Lower lobe of right lung (tissue), 2 donors: ENCODE measurements at regions not wholly inside any gene's neighbourhood (a gene's known extent, or its start where the extent isn't known, plus 50 kb on each side); places are given as distances from the start of the nearest gene placed in this dataset.

Source experiments
- ATAC-seq, 2 donors: fragments of 200-7000 bp; cut with Tn5 transposase; one replicate each; pipeline ENCODE4 v1.9.1; 2020 to 2022; ENCODE audit warnings: mild to moderate bottlenecking in 2 of 2, moderate library complexity in 2 of 2
- DNase-seq: peaks from one replicate; pipeline ENCODE4 v3.0.0-alpha.2; 2020
- H3K27ac ChIP-seq: fragments of 200-600 bp; one replicate; pipeline ENCODE4 v1.8.0; 2022
- H3K27me3 ChIP-seq: fragments of 200-600 bp; one replicate; pipeline ENCODE4 v1.8.0; 2022; ENCODE audit warnings: low read depth
- H3K36me3 ChIP-seq: fragments of 200-600 bp; one replicate; pipeline ENCODE4 v1.8.0; 2022; ENCODE audit warnings: mild to moderate bottlenecking
- H3K4me1 ChIP-seq: fragments of 200-600 bp; one replicate; pipeline ENCODE4 v1.8.0; 2022
- H3K4me3 ChIP-seq: fragments of 200-600 bp; one replicate; pipeline ENCODE4 v1.8.0; 2022; ENCODE audit warnings: mild to moderate bottlenecking
- H3K9me3 ChIP-seq: fragments of 200-600 bp; one replicate; pipeline ENCODE4 v1.8.0; 2022
- intact Hi-C: fragments of 100-400 bp; cut with DNase I; formaldehyde crosslinking; loops from one replicate; pipeline ENCODE4 v1.11.0; 2022
- TF ChIP-seq, protein P1 (sequence below): fragments of 200-600 bp; IDR thresholded peaks from one replicate; pipeline ENCODE4 v1.8.0; 2022; ENCODE audit warnings: antibody characterized with exemption, mild to moderate bottlenecking
- donor health status: DM: no; HTN: yes; CAD: no; lungs with severe emphysema.

DNA sequence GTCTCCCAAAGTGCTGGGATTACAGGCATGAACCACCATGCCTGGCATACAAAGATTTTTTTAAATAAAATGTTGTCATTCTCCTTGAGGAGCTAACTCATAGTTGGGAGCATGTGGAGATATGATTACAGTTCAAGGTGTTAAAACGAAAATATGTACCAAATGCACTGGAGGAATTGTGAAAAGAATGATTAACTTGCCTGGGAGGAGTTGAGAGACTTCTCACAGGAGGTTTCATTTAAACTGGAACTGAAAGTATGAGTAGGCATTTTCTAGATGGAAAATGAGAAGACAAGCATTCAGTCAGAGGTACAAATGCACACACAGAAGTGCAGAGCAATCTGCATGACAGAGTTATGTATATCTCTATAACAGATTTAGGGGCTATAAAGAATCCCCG, 126.6 kb upstream of the PDE1A start:
- no peaks in the 10 kb centered on the region for H3K4me1 ChIP-seq
- no peaks in the 10 kb centered on the region for H3K9me3 ChIP-seq
- no peaks in the 10 kb centered on the region for H3K27me3 ChIP-seq
- no peak overlapping the region for H3K27ac ChIP-seq
- H3K4me3 ChIP-seq: no peak overlapping the region
- TF ChIP-seq, protein P1, sequence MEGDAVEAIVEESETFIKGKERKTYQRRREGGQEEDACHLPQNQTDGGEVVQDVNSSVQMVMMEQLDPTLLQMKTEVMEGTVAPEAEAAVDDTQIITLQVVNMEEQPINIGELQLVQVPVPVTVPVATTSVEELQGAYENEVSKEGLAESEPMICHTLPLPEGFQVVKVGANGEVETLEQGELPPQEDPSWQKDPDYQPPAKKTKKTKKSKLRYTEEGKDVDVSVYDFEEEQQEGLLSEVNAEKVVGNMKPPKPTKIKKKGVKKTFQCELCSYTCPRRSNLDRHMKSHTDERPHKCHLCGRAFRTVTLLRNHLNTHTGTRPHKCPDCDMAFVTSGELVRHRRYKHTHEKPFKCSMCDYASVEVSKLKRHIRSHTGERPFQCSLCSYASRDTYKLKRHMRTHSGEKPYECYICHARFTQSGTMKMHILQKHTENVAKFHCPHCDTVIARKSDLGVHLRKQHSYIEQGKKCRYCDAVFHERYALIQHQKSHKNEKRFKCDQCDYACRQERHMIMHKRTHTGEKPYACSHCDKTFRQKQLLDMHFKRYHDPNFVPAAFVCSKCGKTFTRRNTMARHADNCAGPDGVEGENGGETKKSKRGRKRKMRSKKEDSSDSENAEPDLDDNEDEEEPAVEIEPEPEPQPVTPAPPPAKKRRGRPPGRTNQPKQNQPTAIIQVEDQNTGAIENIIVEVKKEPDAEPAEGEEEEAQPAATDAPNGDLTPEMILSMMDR: no peak
- DNase-seq: no peak
- no peak for ATAC-seq
- no peaks in the 10 kb centered on the region for H3K36me3 ChIP-seq
- intact Hi-C loops: no loop called here

DNA sequence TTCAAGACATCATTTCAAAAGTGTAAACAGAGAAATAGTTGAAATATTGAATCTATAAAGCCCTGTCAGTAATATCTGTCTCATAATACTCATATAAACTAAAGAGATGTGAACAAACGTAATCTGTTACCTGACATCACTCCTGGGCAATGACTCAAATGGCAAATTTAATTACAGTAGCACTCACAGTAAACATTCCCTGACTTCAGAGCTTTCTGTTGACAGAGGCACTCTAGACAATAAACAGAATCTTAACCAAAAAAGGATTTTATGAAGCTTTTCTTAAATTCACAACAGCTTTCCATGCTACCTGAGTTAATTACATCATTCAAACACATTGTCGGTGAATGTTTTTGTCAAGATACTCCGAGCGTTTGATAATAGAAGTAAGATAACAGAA, 128.1 kb upstream of the PDE1A start:
- no peaks in the 10 kb centered on the region for H3K36me3 ChIP-seq
- H3K27me3 ChIP-seq: no peaks in the 10 kb centered on the region
- intact Hi-C loops: no loop called here
- TF ChIP-seq, protein P1: no peak
- H3K27ac ChIP-seq: no peak overlapping the region
- no peaks in the 10 kb centered on the region for H3K9me3 ChIP-seq
- no peak overlapping the region for H3K4me3 ChIP-seq
- ATAC-seq: no peak
- DNase-seq: no peak
- H3K4me1 ChIP-seq: no peaks in the 10 kb centered on the region

DNA sequence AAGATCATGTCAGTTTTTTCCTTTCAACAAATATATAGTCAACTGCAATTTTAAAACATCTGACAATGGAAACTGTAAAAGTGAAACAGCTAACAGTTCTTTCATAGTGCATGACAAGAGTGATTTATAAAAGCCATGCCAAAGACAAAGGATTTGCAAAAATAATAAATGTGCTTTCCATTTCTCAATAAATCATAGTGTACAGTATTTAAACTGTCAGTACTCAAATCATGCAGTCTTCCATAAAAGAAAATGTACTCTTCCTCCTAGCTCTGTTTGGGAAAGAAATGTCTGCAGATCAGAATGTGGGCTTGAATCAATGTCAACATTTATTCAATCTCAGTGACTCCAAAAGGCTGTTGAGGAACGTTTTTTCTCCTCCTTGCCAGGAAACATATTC, 131.7 kb upstream of the PDE1A start:
- TF ChIP-seq, protein P1: no peak
- intact Hi-C loops: no loop called here

DNA sequence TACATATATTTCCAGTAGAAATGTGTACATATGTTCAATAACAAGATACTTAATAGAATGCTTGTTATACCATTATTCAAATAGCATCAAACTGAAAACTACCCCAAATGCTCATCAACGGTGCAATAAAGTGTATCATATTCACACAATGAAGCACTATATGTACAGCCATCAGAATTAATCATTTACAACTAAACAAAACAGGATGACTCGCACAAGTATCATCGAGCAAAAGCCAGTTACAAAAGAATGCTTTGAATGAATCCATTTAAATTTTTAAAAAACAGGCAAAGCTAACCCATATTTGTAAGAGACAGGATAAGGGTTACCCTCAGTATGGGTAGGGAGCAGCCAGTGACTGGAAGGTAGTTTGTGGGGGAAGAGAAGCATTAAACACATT, 132.8 kb upstream of the PDE1A start:
- Histone ChIP-seq H3K4me3 (no peak overlapping the region), H3K9me3 (no peaks in the 10 kb centered on the region), H3K36me3 (no peaks in the 10 kb centered on the region), H3K4me1 (no peaks in the 10 kb centered on the region), H3K27ac (no peak overlapping the region), H3K27me3 (no peaks in the 10 kb centered on the region)
- DNase-seq: no peak
- no peak for ATAC-seq
- intact Hi-C loops: no loop called here
- TF ChIP-seq, protein P1: no peak

More for the DNA sequence above, 131.7 kb upstream of the PDE1A start:
- H3K9me3 ChIP-seq: no peaks in the 10 kb centered on the region
- H3K36me3 ChIP-seq: no peaks in the 10 kb centered on the region
- no peak for DNase-seq
- H3K4me1 ChIP-seq: no peaks in the 10 kb centered on the region
- no peak overlapping the region for H3K27ac ChIP-seq
- no peak for ATAC-seq
- H3K27me3 ChIP-seq: no peaks in the 10 kb centered on the region
- no peak overlapping the region for H3K4me3 ChIP-seq

DNA sequence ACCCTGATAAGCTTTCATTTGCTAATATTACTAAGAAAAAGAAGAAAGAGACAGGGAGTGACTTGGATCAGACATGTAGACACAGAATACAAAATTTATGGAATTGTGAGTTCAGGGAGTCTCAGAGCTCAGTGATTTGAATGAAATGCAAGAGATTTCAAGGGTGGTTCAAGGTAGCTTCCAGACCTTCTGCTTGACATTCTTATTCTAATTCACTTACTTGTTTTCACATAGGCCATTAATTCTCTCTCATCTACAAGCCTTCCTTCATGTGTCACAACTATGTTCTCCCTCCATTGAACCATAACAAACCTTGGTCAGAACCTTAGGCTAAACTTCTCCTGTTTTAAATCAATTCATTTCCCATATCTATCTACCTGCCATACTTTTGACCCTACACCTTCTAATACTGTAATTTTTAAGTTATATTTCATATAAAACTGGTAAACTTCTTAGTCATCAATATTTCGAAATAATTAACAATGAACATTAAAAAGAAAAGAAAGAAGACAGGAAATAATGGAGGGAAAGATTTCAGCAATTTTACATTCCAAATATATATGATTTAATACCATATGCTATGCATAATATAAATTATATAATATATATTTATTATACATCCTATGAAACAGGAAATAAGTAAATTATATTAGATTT, 139.2 kb upstream of the PDE1A start:
- no peak overlapping the region for H3K4me3 ChIP-seq
- intact Hi-C loops: no loop called here
- ATAC-seq (no peak), DNase-seq (no peak)
- TF ChIP-seq, protein P1: no peak
- no peaks in the 10 kb centered on the region for H3K4me1 ChIP-seq
- H3K27ac ChIP-seq: no peak overlapping the region
- H3K27me3 ChIP-seq: no peaks in the 10 kb centered on the region
- no peaks in the 10 kb centered on the region for H3K9me3 ChIP-seq
- H3K36me3 ChIP-seq: no peaks in the 10 kb centered on the region
